ENCODE measurements at regions not wholly inside any gene's neighbourhood (a gene's known extent, or its start where the extent isn't known, plus 50 kb on each side); places are given as distances from the start of the nearest gene placed in this dataset.

- no peaks in the 10 kb centered on the region for H3K36me3 Mint-ChIP-seq
- no peaks in the 10 kb centered on the region for H3K27me3 Mint-ChIP-seq (ENCODE audit: low read depth in 2 of 2)
- no peak for DNase-seq
- 51% methylated on average over 3 of the region's 3 CpGs for WGBS (ENCODE audit: insufficient coverage)
- H3K9me3 Mint-ChIP-seq, result peaks cover 7 to 14% of the 10 kb centered on the region in 2 donors
- no peak overlapping the region for H3K4me3 ChIP-seq (ENCODE audit: low read length)
- H3K4me3 Mint-ChIP-seq, result no peak overlapping the region
- intact Hi-C loops (cut with micrococcal nuclease), result no loop called here
- no peak for ATAC-seq
- no peaks in the 10 kb centered on the region for H3K4me1 Mint-ChIP-seq
- no peaks in the 10 kb centered on the region for H3K36me3 ChIP-seq (ENCODE audit: control insufficient read depth, insufficient read depth, low read length)
- no peaks in the 10 kb centered on the region for H3K9me3 ChIP-seq (ENCODE audit: control insufficient read depth, insufficient read depth, low read length)
- H3K4me1 ChIP-seq (ENCODE audit: control insufficient read depth, insufficient read depth, low read length), result no peaks in the 10 kb centered on the region
- H3K27me3 ChIP-seq (ENCODE audit: control insufficient read depth, insufficient read depth, low read length), result no peaks in the 10 kb centered on the region
- H3K27ac ChIP-seq (ENCODE audit: low read length), result no peak overlapping the region
- H3K27ac Mint-ChIP-seq, result no peak overlapping the region
- no peak for TF ChIP-seq CTCF (IDR thresholded peaks at IDR 0.05)
Observed at GRCh38 chr1:72606216-72606810, 324.0 kb upstream of the NEGR1 start.

DNA sequence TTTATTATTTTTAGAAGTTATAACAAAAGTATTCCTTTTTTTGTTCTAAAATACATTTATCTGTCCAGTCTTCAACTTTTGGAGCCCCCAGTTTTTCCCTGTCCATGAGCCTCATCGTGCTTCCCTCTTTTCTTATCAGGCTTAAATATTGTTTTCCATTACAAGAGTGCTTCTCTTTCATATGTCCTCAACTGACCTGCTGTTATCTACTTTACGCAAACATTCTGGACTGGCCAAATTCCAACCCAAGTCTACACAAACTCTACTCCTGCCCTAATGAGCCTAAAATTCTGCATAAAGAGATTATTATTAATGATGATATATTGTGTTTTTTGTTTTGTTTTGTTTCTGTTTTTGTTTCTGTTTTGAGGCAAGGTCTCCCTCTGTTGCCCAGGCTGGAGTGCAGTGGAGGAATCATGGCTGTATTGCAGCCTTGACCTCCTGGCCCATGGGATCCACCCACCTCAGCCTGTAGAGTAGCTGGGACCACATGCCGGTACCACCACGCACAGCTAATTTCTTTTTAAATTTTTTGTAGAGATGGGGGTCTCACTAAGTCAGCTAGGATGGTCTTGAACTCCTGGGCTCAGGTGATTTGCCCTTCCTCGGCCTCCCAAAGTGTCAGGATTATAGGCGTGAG is 318.8 kb upstream of the NEGR1 start:
- no peak overlapping the region for H3K4me3 Mint-ChIP-seq
- Histone ChIP-seq H3K27me3 (ENCODE audit: control insufficient read depth, insufficient read depth, low read length) (no peaks in the 10 kb centered on the region), H3K4me1 (ENCODE audit: control insufficient read depth, insufficient read depth, low read length) (no peaks in the 10 kb centered on the region), H3K27ac (ENCODE audit: low read length) (no peak overlapping the region), H3K36me3 (ENCODE audit: control insufficient read depth, insufficient read depth, low read length) (no peaks in the 10 kb centered on the region), H3K9me3 (ENCODE audit: control insufficient read depth, insufficient read depth, low read length) (no peaks in the 10 kb centered on the region), H3K4me3 (ENCODE audit: low read length) (no peak overlapping the region)
- DNase-seq (no peak), ATAC-seq (no peak)
- H3K4me1 Mint-ChIP-seq, result no peaks in the 10 kb centered on the region
- H3K36me3 Mint-ChIP-seq, result no peaks in the 10 kb centered on the region
- TF ChIP-seq CTCF (IDR thresholded peaks at IDR 0.05), result no peak
- intact Hi-C loops (cut with micrococcal nuclease), result no loop called here
- no peak overlapping the region for H3K27ac Mint-ChIP-seq
- H3K9me3 Mint-ChIP-seq, result peaks cover 5 to 11% of the 10 kb centered on the region in 2 donors
- H3K27me3 Mint-ChIP-seq (ENCODE audit: low read depth in 2 of 2), result no peaks in the 10 kb centered on the region
- WGBS (ENCODE audit: insufficient coverage), result 84% methylated on average over 5 of the region's 6 CpGs

DNA sequence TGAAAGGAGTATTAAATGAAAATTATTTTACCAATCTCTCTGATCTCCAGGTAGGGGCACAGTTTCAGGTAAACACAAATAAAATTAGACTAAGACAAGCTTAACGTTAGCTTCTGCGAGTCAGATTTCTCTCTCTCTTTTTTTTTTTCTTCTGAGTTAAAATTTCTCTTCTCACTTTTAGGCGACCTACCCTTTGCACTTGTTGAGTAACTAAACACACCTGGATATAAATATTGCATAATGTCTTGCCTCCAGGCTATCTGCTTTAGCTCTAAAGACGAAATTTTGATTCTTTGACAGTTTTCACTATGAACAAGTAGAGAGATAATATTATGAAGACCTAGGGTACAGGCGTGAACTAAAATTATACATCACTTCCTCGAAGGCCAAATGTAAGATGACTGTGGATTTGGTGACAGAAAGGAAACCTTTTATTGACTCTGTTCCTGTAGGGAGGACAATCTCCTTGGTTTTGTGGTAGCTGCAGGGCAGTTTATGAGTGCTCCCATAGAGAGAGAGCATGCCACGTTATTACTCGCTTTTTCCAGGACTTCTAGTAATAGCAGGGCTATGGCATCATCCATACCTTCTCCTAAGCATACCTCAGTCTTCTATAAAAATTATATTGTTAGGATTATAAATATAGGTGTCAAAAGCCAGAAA is 303.8 kb upstream of the NEGR1 start:
- H3K27ac Mint-ChIP-seq, result no peak overlapping the region
- DNase-seq (no peak), ATAC-seq (no peak)
- Histone ChIP-seq H3K4me3 (ENCODE audit: low read length) (no peak overlapping the region), H3K36me3 (ENCODE audit: control insufficient read depth, insufficient read depth, low read length) (no peaks in the 10 kb centered on the region), H3K9me3 (ENCODE audit: control insufficient read depth, insufficient read depth, low read length) (no peaks in the 10 kb centered on the region), H3K27me3 (ENCODE audit: control insufficient read depth, insufficient read depth, low read length) (no peaks in the 10 kb centered on the region), H3K27ac (ENCODE audit: low read length) (no peak overlapping the region), H3K4me1 (ENCODE audit: control insufficient read depth, insufficient read depth, low read length) (no peaks in the 10 kb centered on the region)
- no peaks in the 10 kb centered on the region for H3K27me3 Mint-ChIP-seq (ENCODE audit: low read depth in 2 of 2)
- TF ChIP-seq CTCF (IDR thresholded peaks at IDR 0.05), result no peak
- H3K9me3 Mint-ChIP-seq, result peaks cover 11 to 15% of the 10 kb centered on the region in 2 donors
- no peak overlapping the region for H3K4me3 Mint-ChIP-seq
- WGBS (ENCODE audit: insufficient coverage), result 91% methylated on average over 4 of the region's 8 CpGs
- H3K36me3 Mint-ChIP-seq, result no peaks in the 10 kb centered on the region
- intact Hi-C loops (cut with micrococcal nuclease), result no loop called here
- no peaks in the 10 kb centered on the region for H3K4me1 Mint-ChIP-seq

All from natural killer cell (primary cell).